ENCODE measurements at regions not wholly inside any gene's neighbourhood (a gene's known extent, or its start where the extent isn't known, plus 50 kb on each side); places are given as distances from the start of the nearest gene placed in this dataset.

- DNase-seq (ENCODE audit: low read depth): no peak
These were observed 237.9 kb downstream of the SNCA start for GRCh38 chr4:89599026-89599425.

GRCh38 chr4:89598602-89599001 lies 238.4 kb downstream of the SNCA start:
- DNase-seq (ENCODE audit: low read depth): no peak

GRCh38 chr4:89595125-89595789 lies 241.7 kb downstream of the SNCA start:
- no peak for DNase-seq (ENCODE audit: low read depth)

GRCh38 chr4:89590128-89590527 lies 246.8 kb downstream of the SNCA start:
- DNase-seq (ENCODE audit: low read depth): no peak

- DNase-seq (ENCODE audit: low read depth): no peak
These were observed 248.5 kb downstream of the SNCA start for GRCh38 chr4:89588421-89588820.

- no peak for DNase-seq (ENCODE audit: low read depth)
These were observed 249.6 kb downstream of the SNCA start for GRCh38 chr4:89587364-89587763.

- no peak for DNase-seq (ENCODE audit: low read depth)
These were observed 250.1 kb downstream of the SNCA start for GRCh38 chr4:89586864-89587263.

GRCh38 chr4:89586318-89586717 lies 250.6 kb downstream of the SNCA start:
- DNase-seq (ENCODE audit: low read depth): no peak

GRCh38 chr4:89582756-89583505 lies 254.0 kb downstream of the SNCA start:
- no peak for DNase-seq (ENCODE audit: low read depth)

GRCh38 chr4:89579771-89580170 lies 257.2 kb downstream of the SNCA start:
- no peak for DNase-seq (ENCODE audit: low read depth)

- DNase-seq (ENCODE audit: low read depth): no peak
These were observed 260.7 kb downstream of the SNCA start for GRCh38 chr4:89576246-89576645.

- DNase-seq (ENCODE audit: low read depth): no peak
These were observed 261.1 kb downstream of the SNCA start for GRCh38 chr4:89575840-89576239.

GRCh38 chr4:89574176-89574575 lies 262.8 kb downstream of the SNCA start:
- no peak for DNase-seq (ENCODE audit: low read depth)

GRCh38 chr4:89573656-89574055 lies 263.3 kb downstream of the SNCA start:
- no peak for DNase-seq (ENCODE audit: low read depth)

- DNase-seq (ENCODE audit: low read depth): no peak
These were observed 264.6 kb downstream of the SNCA start for GRCh38 chr4:89572224-89572858.

GRCh38 chr4:89570931-89571330 lies 263.3 kb upstream of the GPRIN3 start:
- no peak for DNase-seq (ENCODE audit: low read depth)

GRCh38 chr4:89567936-89568335 lies 260.3 kb upstream of the GPRIN3 start:
- no peak for DNase-seq (ENCODE audit: low read depth)

GRCh38 chr4:89563431-89563830 lies 255.8 kb upstream of the GPRIN3 start:
- DNase-seq (ENCODE audit: low read depth): no peak

GRCh38 chr4:89562746-89563145 lies 255.1 kb upstream of the GPRIN3 start:
- DNase-seq (ENCODE audit: low read depth): no peak

GRCh38 chr4:89561048-89561447 lies 253.4 kb upstream of the GPRIN3 start:
- no peak for DNase-seq (ENCODE audit: low read depth)

- no peak for DNase-seq (ENCODE audit: low read depth)
These were observed 250.5 kb upstream of the GPRIN3 start for GRCh38 chr4:89558147-89558546.

GRCh38 chr4:89556601-89557305 lies 249.2 kb upstream of the GPRIN3 start:
- no peak for DNase-seq (ENCODE audit: low read depth)

- DNase-seq (ENCODE audit: low read depth): no peak
These were observed 243.6 kb upstream of the GPRIN3 start for GRCh38 chr4:89551191-89551590.

Measured in non-pigmented ciliary epithelial cell (primary cell).